Gastroesophageal sphincter (tissue), 4 donors: ENCODE measurements at regions not wholly inside any gene's neighbourhood (a gene's known extent, or its start where the extent isn't known, plus 50 kb on each side); places are given as distances from the start of the nearest gene placed in this dataset.

Experiments
- ATAC-seq: fragments of 150-250 bp; one replicate; pipeline ENCODE4 v1.9.1; 2016; ENCODE audit warnings: mild to moderate bottlenecking, moderate library complexity
- H3K27ac ChIP-seq, 4 donors: fragments of 200-600 bp; sonication (generic) in 3 of 4; 1 replicate in 3 of 4; 2 replicates in 1 of 4; pipeline ENCODE4 v1.5.1; 2016 to 2019
- H3K27me3 ChIP-seq: fragments of 200-600 bp; sonication (generic); one replicate; pipeline ENCODE4 v1.5.1; 2019
- H3K36me3 ChIP-seq, 2 donors: fragments of 200-600 bp; sonication (generic); one replicate each; pipeline ENCODE4 v1.5.1; 2019; ENCODE audit warnings: control low read depth in 1 of 2
- H3K4me1 ChIP-seq, 3 donors: fragments of 200-600 bp; sonication (generic); 1 replicate in 2 of 3; 2 replicates in 1 of 3; pipeline ENCODE4 v1.5.1; 2016 to 2019; ENCODE audit warnings: control low read depth in 2 of 3
- H3K4me3 ChIP-seq, 2 donors: fragments of 200-600 bp; sonication (generic); one replicate each; pipeline ENCODE4 v1.5.1; 2019; ENCODE audit warnings: mild to moderate bottlenecking in 1 of 2, moderate library complexity in 1 of 2
- H3K9me3 ChIP-seq, 3 donors: fragments of 200-600 bp; sonication (generic); one replicate each; pipeline ENCODE4 v1.5.1; 2017 to 2019; ENCODE audit warnings: control low read depth in 2 of 3
- CTCF ChIP-seq, 4 experiments: fragments of 200-600 bp in 2 of 4; fragments of 450-650 bp in 2 of 4; sonication (generic) in 1 of 4; IDR thresholded peaks; one replicate each; pipeline ENCODE4 v1.5.1; 2017 to 2019; ENCODE audit warnings: antibody characterized with exemption in 4 of 4, mild to moderate bottlenecking in 2 of 4, moderate library complexity in 2 of 4
- EP300 ChIP-seq: sonication (generic); formaldehyde crosslinking; IDR thresholded peaks from one replicate; pipeline ENCODE4 v1.6.1; 2017; ENCODE audit warnings: antibody characterized with exemption, mild to moderate bottlenecking
- POLR2A ChIP-seq, 2 donors: fragments of 450-650 bp; IDR thresholded peaks; one replicate each; pipeline ENCODE4 v1.6.1; 2017; ENCODE audit warnings: antibody characterized with exemption in 2 of 2, mild to moderate bottlenecking in 2 of 2, moderate library complexity in 1 of 2
- POLR2AphosphoS5 ChIP-seq: sonication (generic); formaldehyde crosslinking; IDR thresholded peaks from one replicate; pipeline ENCODE4 v1.6.1; 2017; ENCODE audit warnings: antibody characterized with exemption
- WGBS, 2 donors: methylation state at CpG; one replicate each; pipeline ENCODE4 v1.1.5; 2018; ENCODE audit warnings: low coverage in 1 of 2; 5-methylcytosine and 5-hydroxymethylcytosine counted together

- Histone ChIP-seq H3K9me3 (no peaks in the 10 kb centered on the region), H3K4me3 (no peak overlapping the region), H3K27me3 (peaks cover 8% of the 10 kb centered on the region), H3K27ac (no peak overlapping the region), H3K36me3 (no peaks in the 10 kb centered on the region), H3K4me1 (no peaks in the 10 kb centered on the region)
- TF ChIP-seq CTCF (IDR thresholded peaks at IDR 0.05): no peak
- no peak for TF ChIP-seq EP300
- no peak for TF ChIP-seq POLR2AphosphoS5
- no peak for TF ChIP-seq POLR2A (IDR thresholded peaks at IDR 0.05)
- ATAC-seq: no peak
- WGBS, 2 donors: 36 to 43% methylated on average over 5 of the region's 5 CpGs
Observed at GRCh38 chr12:127401536-127401935, 865.4 kb upstream of the TMEM132C start.

GRCh38 chr12:127411166-127411915, 855.6 kb upstream of the TMEM132C start:
- no peak for TF ChIP-seq CTCF (IDR thresholded peaks at IDR 0.05)
- TF ChIP-seq POLR2A (IDR thresholded peaks at IDR 0.05): no peak
- TF ChIP-seq POLR2AphosphoS5: no peak
- TF ChIP-seq EP300: no peak
- no peak overlapping the region for H3K4me3 ChIP-seq
- no peak for ATAC-seq
- H3K4me1 ChIP-seq: no peaks in the 10 kb centered on the region
- H3K27me3 ChIP-seq: peaks cover 3% of the 10 kb centered on the region
- H3K36me3 ChIP-seq: no peaks in the 10 kb centered on the region
- no peak overlapping the region for H3K27ac ChIP-seq
- no peaks in the 10 kb centered on the region for H3K9me3 ChIP-seq
- WGBS, 2 donors: 84 to 87% methylated on average over 6 to 7 of the region's 7 CpGs

GRCh38 chr12:127411981-127412380, 855.0 kb upstream of the TMEM132C start:
- Histone ChIP-seq H3K4me1 (no peaks in the 10 kb centered on the region), H3K4me3 (no peak overlapping the region), H3K9me3 (no peaks in the 10 kb centered on the region), H3K27ac (no peak overlapping the region), H3K27me3 (no peaks in the 10 kb centered on the region), H3K36me3 (no peaks in the 10 kb centered on the region)
- no peak for ATAC-seq
- TF ChIP-seq POLR2A (IDR thresholded peaks at IDR 0.05) (no peak), EP300 (no peak), POLR2AphosphoS5 (no peak), CTCF (IDR thresholded peaks at IDR 0.05) (no peak)
- WGBS, 2 donors: 80 to 89% methylated on average over 1 to 11 of the region's 11 CpGs

- TF ChIP-seq CTCF (IDR thresholded peaks at IDR 0.05) (no peak), EP300 (no peak), POLR2AphosphoS5 (no peak), POLR2A (IDR thresholded peaks at IDR 0.05) (no peak)
- H3K27ac ChIP-seq: no peak overlapping the region
- peaks cover 0 to 7% (median 0%) of the 10 kb centered on the region in 3 donors for H3K9me3 ChIP-seq
- no peaks in the 10 kb centered on the region for H3K4me1 ChIP-seq
- ATAC-seq: no peak
- no peak overlapping the region for H3K4me3 ChIP-seq
- no peaks in the 10 kb centered on the region for H3K27me3 ChIP-seq
- WGBS, 2 donors: 81 to 89% methylated on average over 4 of the region's 4 CpGs
- no peaks in the 10 kb centered on the region for H3K36me3 ChIP-seq
Observed at GRCh38 chr12:127412866-127413265, 854.1 kb upstream of the TMEM132C start.

- ATAC-seq: no peak
- 74 to 78% methylated on average over 2 to 4 of the region's 8 CpGs for WGBS, 2 donors
- Histone ChIP-seq H3K36me3 (no peaks in the 10 kb centered on the region), H3K27me3 (no peaks in the 10 kb centered on the region), H3K9me3 (peaks cover 0 to 15% (median 0%) of the 10 kb centered on the region in 3 donors), H3K4me1 (no peaks in the 10 kb centered on the region), H3K4me3 (no peak overlapping the region), H3K27ac (no peak overlapping the region)
- TF ChIP-seq POLR2AphosphoS5: no peak
- no peak for TF ChIP-seq EP300
- no peak for TF ChIP-seq POLR2A (IDR thresholded peaks at IDR 0.05)
- TF ChIP-seq CTCF (IDR thresholded peaks at IDR 0.05): no peak
Observed at GRCh38 chr12:127414186-127414585, 852.8 kb upstream of the TMEM132C start.
